ENCODE measurements at regions not wholly inside any gene's neighbourhood (a gene's known extent, or its start where the extent isn't known, plus 50 kb on each side); places are given as distances from the start of the nearest gene placed in this dataset.
"Not testable (repeated sequence)": the region's sequence is repeated elsewhere in the genome, so short reads cannot be mapped to it uniquely, and the experiment has no call there.

DNA sequence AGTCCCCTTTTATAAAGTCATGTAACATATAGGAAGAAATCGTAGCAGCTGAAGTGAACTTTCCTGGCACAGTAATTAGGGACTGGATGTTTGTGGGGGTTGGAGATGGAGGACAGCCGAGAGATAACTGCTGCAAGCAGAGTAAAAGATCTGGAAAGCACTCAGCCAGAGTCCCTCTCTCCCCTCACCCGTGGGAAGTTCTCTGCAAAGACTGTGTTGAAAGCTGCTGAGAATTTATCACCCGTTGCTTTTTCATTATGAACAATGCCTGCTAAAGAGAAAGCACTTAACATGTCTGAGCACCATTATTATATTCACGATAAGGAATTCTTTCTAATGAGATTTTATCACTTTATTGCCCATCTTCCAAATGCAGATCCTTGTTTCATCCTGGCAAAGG lies 248.8 kb downstream of the SHOX2 start:
- DNase-seq (ENCODE audit: low read depth), result no peak

DNA sequence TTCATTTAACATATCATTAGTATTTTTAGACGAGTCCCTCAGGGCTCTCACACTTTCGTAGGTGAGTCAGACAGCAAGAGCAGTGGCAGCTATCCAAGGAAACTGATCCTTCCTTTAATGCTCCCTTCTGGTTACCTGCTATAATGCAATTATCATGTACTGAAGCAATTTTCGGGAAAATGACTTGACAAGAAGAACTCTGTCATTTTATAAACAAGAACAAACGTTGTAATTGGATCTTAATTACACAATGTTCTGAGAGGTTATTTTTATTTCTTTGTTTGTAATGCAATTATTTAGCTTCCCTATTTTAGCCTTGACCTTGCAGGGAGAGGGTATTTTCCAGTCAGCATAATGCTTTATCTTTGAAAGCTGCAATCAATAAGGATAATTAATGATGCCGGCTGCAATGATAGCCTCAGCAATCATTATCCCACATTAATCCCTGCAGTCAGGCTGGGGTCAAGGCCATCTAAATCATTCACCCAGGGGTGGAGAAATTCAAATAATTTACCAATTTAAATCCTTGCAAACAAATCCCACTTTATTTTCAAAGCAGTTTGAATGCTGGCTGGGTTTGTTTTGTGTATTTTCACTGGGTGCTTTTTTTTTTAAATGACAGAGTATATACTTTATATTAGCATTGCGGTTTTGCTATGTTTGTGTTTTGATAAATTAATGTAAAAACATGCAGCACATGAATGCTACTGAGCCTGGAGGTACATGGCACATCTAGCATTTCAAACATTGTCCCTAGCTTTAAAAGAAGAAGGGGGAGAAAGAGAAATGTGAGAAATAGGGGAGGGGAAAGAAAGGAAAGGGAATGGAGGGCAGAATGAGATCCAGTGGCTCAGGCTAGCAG lies 249.9 kb downstream of the SHOX2 start:
- DNase-seq (ENCODE audit: low read depth), result peak; percentile 34

DNA sequence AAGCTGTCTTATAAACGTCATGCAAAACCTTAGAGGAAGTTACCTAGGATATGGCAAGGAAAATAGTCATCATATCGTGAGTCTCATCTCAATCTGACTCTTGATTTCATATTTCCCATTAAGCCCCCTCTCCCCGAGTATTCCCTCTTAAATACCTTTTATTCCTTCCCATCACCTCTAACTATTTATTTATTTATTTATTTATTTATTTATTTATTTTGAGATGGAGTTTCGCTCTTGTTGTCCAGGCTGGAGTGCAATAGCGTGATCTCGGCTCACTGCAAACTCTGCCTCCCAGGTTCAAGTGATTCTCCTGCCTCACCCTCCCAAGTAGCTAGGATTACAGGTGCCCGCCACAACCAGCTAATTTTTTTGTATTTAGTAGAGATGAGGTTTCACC lies 260.4 kb downstream of the SHOX2 start:
- DNase-seq (ENCODE audit: low read depth), result not testable (repeated sequence)

DNA sequence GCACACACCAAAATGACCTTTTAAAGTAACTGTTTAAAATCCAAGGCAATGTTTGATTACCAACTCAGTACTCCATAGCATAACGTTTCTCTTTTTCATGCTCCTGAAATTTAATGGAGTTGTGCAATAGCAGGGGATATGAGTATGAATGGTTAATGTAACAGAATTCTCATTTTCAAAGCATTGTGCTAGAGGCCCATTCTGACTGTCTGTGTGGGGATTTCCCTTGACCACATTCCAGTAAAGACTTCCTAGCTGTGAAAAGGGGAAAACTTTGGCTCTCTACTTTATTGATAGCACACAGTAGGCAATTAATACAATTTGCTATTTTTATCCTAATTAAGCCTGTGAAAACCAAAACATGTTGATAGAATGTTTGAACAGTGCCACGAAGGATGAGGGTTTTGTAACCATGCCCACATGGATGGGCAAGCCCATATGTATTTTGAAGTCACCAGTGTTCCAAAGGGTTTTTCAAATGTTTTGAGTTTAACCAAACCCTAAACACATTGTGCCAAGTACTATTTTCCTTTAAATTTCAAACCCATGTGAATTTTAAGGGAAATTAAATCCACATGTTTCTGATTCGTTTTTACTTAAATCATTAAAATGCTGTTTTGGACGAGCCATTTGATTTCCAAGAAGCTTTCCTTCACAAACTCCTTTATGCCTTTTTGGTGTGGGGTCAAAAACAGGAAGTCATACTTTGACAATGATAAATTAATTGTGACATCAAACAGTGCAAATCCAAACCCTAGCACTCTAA lies 261.2 kb downstream of the SHOX2 start:
- DNase-seq (ENCODE audit: low read depth), result peak; percentile 18

DNA sequence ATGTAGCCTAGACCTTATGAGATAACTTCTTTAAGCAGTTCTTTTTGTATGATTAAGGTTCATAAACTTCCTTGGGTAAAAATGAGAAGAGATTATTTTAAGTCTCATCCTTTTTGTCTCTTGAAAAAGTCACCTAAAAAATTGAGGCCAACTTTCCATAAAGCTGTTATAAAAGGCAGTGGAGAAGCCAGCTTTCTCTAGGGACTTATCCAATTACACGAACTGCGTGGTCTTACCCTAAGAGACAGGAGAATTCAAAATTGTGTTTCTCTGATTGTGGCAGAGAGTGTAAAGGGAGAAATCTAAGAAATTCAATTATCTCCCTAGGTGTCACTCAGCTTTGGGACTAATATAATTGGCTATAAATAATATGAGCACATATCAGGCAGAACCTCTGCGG lies 262.0 kb downstream of the SHOX2 start:
- no peak for DNase-seq (ENCODE audit: low read depth)

DNA sequence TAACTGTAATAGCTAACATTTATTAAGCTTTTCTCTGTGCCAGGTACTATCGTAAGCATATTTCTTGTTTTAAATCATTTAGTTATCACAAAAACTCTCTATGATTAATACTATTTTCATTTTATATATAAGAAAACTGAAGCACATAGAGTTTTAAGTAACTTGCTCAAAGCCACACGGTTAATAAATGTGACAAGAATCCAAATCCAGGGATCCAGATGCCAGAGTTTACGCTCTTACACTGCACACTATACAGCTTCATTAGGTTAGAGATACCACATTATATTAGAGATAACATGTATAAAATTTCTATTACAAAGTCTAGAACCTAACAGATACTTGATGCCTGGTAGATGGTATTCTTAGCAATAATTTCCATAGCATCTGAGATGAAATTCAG lies 265.2 kb downstream of the SHOX2 start:
- no peak for DNase-seq (ENCODE audit: low read depth)

DNA sequence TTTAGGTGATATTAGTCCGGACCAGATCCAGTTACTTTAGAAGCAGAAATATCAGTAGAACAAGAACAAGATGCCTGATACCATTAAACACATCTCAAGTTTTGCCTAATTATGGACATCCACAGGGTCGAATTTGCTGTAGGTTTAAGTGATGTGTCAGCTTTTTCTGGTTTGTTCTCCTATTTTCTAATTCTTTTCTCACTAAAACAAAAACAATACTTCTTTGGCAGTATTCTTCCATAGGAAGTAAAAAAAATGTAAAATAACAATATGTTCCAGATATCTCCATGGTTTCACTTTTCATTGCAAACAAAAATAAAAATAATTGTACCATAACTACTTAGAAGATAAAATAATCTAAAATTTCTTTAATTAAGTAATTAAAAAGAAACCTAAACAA lies 265.7 kb downstream of the SHOX2 start:
- no peak for DNase-seq (ENCODE audit: low read depth)

DNA sequence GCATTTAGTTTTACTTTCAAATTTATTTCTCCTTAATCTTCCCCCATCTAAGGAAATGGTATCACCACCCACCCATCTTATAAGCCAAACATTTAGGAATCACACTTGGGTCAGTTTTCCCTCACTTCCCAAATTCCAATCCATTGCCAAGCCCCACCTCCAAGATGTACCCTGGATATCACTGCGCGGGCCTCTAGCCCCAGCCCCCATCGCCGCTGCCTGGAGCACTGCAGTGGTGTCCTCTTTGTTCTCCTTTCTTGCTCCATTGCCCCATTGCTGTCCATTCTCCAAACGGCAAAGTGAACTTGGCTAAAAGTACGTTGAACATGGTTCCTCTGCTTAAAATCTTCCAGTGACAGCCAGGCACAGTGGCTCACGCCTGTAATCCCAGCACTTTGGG lies 267.8 kb downstream of the SHOX2 start:
- DNase-seq (ENCODE audit: low read depth), result no peak

DNA sequence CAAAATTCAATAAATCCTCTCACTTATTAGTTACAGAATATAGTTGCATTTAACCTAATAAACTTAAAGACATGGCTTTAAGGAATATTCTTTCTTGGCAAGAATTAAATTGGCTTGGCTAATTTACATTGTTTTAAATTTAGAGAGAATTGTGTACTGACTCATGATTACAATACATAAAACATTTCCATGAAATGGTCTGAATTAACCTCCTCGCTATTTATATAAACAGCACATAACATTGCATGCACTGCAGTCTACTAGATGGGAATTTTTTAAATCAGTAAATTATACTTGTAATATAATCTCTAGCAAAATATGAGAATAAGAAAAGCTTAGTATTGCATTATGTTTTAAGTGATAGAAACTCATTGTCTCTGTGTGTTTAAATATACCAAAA lies 268.9 kb downstream of the SHOX2 start:
- no peak for DNase-seq (ENCODE audit: low read depth)

DNA sequence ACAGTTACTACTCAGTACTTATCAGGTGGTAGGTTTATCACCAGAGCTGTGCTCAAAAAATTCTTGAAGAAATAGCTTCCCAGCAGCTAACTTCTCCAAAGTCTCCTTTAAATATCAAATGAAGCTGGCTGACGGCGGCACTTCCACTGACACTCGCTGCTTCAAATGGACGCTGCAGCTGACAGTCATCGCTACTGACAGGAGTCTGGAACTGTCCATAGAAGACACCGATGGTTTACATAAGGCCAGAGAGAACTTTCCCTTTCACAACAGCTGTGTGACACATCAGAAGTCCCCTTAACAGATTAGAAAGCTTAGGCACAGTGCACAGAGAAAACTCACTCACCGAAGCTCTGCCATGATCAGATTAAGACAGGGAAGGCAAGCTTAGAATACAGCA lies 270.2 kb downstream of the SHOX2 start:
- no peak for DNase-seq (ENCODE audit: low read depth)

DNA sequence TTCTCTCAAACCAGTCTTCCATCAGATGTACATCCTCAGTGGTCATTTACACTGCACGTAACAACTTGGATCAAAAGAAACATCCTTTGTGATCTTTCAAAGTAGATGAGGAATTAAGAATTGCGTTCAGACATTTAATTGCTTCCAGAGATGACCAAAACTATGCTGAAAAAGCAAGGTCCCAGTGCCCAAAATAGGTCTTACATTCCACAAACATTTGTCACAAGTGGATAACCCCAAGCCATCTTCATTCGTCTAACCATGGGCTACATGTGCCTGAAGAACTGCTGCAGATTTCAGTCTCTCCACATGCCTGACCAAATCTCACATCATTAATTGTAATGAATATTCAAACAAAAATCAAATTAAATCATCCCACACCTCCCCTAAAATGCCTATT lies 273.6 kb downstream of the SHOX2 start:
- DNase-seq (ENCODE audit: low read depth), result no peak

DNA sequence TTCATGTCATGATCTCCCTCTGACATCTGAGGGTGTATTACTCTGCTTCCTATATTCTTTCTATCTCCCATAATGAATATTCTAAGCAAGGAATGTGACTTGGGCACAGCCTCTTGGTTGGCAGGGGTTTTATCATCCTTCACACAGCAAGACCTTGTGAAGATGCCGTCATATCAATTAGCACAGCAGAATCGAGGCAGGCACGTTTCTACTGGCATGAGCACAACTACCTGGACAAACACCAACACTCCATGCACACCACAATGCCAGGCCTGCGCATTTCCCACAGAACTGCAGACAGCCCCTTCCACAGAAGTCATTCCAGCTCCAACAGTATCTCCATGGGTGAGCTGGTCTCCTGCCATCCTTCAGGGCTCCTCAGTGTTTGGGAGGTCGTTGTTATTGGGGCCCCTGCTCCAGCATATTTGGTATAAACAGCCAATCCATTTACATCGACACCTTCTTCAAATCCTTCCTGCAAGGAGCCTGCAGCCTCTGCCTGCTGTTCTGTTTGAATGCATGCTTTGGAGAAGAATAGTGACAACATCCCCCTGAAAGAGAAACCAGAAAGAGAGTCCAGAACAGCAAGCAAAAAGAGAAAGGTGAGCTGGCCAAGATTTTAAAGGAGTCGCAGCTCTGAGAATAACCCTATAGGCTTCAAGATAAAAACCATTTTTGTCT lies 275.5 kb downstream of the SHOX2 start:
- DNase-seq (ENCODE audit: low read depth), result no peak

DNA sequence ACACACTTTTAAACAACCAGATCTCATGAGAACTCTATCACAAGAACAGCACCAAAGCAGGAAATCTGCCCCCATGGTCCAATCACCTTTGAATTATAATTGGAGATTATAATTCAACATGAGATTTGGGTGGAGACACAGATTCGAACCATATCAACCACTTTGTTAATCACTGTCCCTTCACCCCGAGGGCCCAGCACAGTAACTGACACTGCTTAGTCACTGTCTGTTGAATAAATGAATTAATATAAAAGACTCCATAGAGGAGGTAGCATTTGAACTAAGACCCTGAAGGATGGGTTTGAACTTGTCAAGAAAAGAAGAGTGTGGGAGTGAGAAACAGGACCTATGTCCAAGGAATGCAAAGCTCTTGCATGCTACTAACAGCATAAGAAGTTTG lies 276.4 kb downstream of the SHOX2 start:
- no peak for DNase-seq (ENCODE audit: low read depth)

DNA sequence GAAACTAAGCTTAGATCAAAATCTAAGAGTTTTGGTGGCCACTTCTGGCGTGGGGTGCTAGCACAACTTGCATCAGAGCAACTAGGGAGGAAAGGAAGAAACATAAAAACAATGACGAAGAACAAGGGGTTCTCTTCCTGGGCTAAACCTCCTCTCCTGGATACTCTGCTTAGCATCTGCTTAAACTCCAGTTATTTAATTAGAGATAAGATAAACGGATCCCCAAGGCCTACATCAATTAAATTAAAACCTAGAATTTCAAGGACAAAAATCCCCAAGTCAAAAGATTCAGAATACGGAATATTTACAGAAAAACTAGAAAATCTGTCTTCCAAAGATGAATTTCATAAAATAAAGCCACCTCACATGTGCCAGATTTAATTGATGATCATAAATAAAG lies 281.9 kb downstream of the SHOX2 start:
- DNase-seq (ENCODE audit: low read depth), result no peak

DNA sequence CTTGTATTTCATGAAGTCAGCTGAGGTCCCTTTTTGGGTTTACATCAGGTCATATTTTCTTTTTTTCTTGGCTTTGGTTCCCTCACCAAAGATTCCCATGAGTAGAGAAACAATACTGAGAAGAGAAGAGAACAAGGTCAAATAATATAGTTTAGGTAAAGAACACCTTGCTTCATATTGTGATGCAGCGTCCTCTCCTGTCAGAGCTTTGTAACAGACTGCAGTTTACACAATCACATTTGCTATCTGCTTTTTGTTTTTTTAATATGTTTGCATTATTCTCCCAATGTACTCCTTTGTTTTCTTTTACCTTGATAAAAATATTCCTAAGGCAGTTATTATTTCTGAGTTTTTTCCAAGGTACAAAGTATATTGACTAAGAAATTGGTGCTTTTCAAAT lies 283.2 kb downstream of the SHOX2 start:
- no peak for DNase-seq (ENCODE audit: low read depth)

DNA sequence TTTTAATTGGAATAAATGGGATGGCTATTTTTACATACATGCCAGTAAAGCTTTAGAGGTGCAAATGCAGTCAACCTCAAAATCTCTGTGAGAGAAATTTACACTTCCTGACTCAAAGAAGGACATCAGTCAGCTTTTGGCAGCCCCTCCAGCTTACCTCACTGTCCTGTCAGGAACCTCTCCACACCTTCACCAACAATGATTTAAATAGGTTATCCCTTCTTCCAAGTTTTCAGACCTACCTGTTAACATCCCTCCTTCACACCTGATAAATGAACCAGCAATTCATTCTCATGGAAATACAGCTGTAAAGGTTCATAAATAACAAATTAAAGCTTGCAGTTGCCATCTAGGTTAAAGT lies 286.1 kb downstream of the SHOX2 start:
- no peak for DNase-seq (ENCODE audit: low read depth)

DNA sequence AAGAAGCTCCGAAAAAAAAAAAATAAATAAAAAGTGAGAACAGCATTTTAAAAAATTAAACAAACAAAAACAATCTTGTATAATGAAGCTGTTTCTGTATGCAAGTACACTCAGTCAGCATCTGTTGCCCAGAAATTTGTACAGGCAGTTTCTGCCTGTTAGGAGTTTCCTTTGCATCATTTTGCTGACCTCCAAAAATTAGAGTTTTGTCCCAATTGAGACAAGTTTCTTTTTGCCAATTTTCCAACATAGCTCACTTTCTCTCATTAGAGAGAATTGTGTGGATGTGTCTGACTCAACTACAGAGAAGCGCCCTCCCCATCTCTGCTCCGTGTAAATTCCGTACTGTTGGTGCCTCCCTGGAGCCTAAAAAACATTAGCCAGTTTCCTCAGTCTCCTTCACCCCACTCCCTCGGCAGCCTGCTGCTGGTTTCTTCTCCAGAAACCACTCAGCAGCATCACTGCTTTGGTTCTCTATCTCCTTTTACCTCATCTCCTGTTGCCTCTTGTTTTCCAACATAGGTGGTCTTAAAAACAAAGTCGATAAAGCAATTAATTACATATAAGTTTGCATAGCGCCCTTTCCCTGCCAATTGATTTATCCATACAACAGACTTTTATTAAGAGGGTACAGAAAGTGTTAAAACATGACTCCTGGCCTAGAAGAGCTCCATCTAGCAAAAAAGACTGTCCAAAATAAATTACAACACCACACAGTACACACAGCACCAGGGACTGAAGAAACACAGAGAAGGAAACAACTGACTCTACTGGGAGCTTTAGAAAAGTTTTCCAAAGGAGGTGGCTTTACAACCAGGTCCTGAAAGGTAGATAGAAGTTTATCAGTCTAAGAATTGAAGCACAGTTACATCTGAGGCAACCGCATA lies 286.7 kb downstream of the SHOX2 start:
- DNase-seq (ENCODE audit: low read depth), result no peak

DNA sequence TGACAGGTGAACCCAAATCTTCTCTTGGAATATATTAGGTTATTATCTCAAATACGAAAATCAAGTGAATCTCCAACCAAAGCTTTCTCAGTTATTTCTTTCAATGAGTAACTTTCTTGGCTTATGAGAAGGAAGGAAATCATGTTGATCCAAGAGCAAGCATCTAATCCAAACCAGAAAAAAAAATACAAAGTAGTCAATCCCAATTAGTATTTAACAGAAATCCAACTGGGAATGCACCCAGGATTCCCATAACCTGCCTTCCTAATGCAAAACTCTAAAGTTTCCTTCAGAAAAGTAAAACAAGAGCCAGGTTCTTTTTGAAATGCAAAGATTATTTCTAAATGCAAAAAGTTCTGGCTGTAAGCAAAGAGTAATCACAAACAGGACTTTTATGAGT lies 289.3 kb downstream of the SHOX2 start:
- DNase-seq (ENCODE audit: low read depth), result no peak

DNA sequence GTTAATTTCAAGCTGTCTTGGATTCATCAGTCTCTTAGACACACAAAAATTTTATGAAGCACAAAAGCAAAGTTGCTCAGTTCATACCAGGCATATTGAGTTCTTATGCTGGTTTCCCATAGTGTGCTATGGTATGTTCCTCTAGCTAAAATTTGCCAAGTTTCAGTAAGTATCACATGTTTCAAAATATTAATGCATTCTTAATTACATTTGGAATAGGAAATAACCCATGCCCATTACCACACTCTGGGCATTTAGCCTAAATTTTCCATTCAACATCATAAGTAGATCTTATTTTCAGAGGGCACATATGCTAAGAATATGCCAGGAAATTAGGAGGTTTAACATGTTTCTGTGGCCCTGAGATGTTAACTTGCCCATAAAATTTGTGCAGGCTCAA lies 289.9 kb downstream of the SHOX2 start:
- DNase-seq (ENCODE audit: low read depth), result no peak

DNA sequence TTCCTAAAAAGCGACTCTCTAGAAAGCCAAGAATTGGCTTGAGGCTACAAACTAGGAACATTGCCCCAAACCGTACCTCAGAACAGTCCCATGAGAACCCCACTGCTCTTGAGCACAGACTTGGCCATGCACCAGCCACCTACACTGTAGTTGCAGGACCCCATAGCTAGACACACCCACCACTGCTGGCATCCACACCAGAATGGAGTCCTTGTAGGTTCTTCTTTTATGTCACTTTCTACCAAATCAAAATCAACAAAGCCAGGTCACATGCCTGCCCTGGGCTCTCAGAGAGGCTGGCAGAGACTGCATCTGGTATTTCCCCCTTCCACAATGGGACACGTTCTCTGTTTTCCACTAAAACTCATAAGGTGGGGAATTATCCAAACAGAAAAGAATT lies 290.5 kb downstream of the SHOX2 start:
- DNase-seq (ENCODE audit: low read depth), result no peak

DNA sequence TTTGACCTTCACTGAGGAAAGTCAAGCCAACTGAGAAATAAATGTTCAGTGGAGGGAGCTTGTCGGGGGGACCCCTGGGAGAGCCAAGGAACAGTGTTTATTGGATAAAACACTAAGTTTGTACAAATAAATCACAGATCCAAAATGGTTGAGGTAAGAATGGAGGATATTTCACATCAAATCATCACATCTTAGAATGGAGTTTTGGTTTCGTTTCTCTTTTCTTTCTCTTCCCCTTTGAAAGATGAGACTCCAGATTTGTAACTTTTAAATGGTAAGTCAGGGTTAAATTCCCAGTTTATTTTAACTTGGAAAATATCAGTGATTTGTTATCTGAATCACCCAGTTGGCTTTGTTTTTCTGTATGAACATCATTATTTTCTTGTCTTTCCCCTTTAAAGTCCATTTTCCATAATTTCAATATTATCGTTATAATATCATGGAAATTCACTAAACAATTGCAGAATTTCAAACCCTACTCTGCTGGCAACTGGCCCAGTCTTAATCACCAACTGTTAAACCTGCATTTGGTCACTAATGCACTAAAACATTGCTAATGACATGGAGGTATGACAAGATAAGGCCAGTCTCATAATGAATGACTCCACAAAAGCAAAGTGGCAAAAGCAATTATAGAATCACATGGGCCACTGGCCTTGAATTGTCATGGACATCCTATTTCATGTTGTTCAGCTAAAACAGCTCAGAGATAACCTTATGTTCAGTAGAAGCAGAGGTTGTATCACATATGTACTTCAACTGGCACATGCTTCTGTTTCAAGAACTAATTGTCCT lies 295.1 kb downstream of the SHOX2 start:
- no peak for DNase-seq (ENCODE audit: low read depth)
